Right cardiac atrium (tissue), 5 donors: ENCODE measurements at regions not wholly inside any gene's neighbourhood (a gene's known extent, or its start where the extent isn't known, plus 50 kb on each side); places are given as distances from the start of the nearest gene placed in this dataset.

ENCODE experiments used
- ATAC-seq, 2 donors: fragments of 200-7000 bp; cut with Tn5 transposase; one replicate each; pipeline versions ENCODE4 v1.8.0 to v1.9.1; 2020; ENCODE audit warnings: moderate library complexity in 2 of 2, mild to moderate bottlenecking in 1 of 2
- DNase-seq, 3 donors: peaks; one replicate each; pipeline ENCODE4 v3.0.0-alpha.2; 2020
- H3K27ac ChIP-seq: one replicate; pipeline ENCODE4 v1.5.1; 2013; ENCODE audit warnings: mild to moderate bottlenecking, low read length, control low read depth, moderate library complexity
- H3K27me3 ChIP-seq: one replicate; pipeline ENCODE4 v1.6.1; 2013; ENCODE audit not compliant: control insufficient read depth, insufficient read depth
- H3K4me1 ChIP-seq: one replicate; pipeline ENCODE4 v1.6.1; 2013; ENCODE audit warnings: low read length; ENCODE audit not compliant: control insufficient read depth, insufficient read depth
- H3K4me3 ChIP-seq: one replicate; pipeline ENCODE4 v1.5.1; 2013; ENCODE audit warnings: low read length, control low read depth
- H3K9me3 ChIP-seq: one replicate; pipeline ENCODE4 v1.6.1; 2013; ENCODE audit warnings: low read length; ENCODE audit not compliant: control insufficient read depth
- WGBS: extraction: QIAGEN DNeasy Blood & Tissue Kit; methylation state at CpG from one replicate; pipeline ENCODE4 v1.1.7; 2013; 5-methylcytosine and 5-hydroxymethylcytosine counted together
- intact Hi-C, 4 donors: fragments of 100-400 bp; cut with DNase I; formaldehyde crosslinking; loops; one replicate each; pipeline versions ENCODE4 v1.11.0 to v1.14.0; 2022 to 2023
- donor health status: healthy with polysubstance abuse.
- donor health status: DM: no; HTN: yes; CAD: no.
- donor health status: DM: no; HTN: no; CAD: no.
- donor health status: DM: no; HTN: yes; CAD: no; lungs with severe emphysema.
- donor health status: DM: yes; HTN: yes; CAD: no.

DNA sequence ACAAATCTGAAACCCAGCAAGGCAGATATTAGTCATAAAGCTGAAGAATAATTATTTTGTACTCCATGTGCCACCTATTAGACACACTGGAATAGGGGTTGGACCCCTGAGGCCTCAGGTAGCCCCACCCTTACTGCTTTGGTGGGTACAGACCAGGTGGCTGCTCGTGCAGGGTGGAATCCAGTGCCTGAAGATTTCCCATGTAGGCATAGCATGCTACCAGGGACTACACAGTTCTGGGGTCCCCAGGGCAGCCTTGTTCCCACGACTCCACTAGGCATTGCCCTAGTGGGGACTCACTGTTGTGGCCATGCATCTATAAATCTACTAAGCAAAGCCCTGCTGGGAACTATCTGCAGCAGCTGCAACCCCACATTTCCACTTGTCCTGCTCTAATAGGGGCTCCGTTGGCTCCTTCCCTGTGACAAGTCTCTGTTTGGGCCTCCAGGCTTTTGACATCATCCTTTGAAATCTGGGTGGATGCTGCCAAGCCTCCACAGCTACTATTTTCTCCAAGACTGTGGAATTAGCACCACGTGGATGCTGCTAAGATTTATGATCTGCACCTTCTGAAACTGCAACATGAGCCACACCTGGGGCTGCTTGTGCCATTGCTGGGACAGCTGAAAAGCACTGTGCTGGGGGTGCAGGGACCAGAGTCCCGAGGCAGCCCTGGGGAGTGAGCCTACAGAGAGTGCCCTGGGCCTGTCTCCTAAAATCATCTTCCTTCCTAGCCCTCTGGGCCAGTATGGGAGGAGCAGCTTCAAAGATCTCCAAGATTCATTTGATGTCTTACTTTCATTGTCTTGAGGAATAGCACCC, 303.8 kb downstream of the FSIP2 start:
- intact Hi-C loops, result no loop called here
- Histone ChIP-seq H3K4me3 (no peak overlapping the region), H3K9me3 (no peaks in the 10 kb centered on the region), H3K27me3 (no peaks in the 10 kb centered on the region), H3K27ac (no peak overlapping the region), H3K4me1 (no peaks in the 10 kb centered on the region)
- ATAC-seq (no peak), DNase-seq (peak in 1 of 3 donors; percentile 29)
- WGBS, result 85% methylated on average over 5 of the region's 5 CpGs

DNA sequence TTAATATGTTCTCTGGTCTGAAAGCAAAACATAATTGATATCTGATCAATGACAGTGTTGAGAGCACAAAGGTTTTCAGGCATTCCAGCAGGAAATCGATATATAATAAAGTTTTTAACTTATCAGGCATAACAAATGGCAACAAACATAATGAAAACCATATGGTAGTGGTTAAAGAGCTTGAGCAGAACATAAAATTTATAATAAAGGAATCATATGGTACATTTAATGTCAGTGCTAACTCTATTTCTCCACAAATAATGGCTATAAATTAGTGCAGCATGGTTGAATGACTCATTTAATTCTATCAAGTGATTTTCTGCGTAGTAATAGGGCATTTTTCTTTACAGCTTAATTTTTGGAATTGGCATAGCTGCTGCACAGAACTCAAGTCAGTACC, 306.2 kb downstream of the FSIP2 start:
- Histone ChIP-seq H3K4me3 (no peak overlapping the region), H3K27ac (no peak overlapping the region), H3K9me3 (no peaks in the 10 kb centered on the region), H3K27me3 (no peaks in the 10 kb centered on the region), H3K4me1 (no peaks in the 10 kb centered on the region)
- WGBS, result 78% methylated on average over 2 of the region's 2 CpGs
- ATAC-seq (no peak), DNase-seq (no peak)
- intact Hi-C loops, result no loop called here

DNA sequence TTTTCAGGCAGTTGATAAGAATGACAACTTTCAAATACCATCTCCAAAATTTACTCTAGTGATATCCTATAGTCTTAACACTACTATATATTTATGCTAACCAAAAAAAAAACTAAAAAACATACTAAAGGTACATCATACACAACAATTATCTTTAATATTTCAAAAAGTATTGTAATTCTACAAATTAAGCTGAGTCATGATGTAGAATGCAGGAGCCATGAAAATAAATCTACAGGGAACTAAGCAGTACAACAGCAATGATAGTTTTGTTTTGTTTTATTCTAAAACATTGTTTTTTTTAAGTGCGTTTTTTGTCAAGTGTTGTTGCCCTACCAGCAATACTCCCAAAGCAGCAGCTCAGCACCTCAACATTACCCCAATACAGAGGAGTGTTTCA, 314.3 kb downstream of the FSIP2 start:
- no peaks in the 10 kb centered on the region for H3K9me3 ChIP-seq
- 87% methylated on average over 1 of the region's 1 CpG for WGBS
- intact Hi-C loops, result no loop called here
- H3K27ac ChIP-seq, result no peak overlapping the region
- no peaks in the 10 kb centered on the region for H3K4me1 ChIP-seq
- no peak overlapping the region for H3K4me3 ChIP-seq
- DNase-seq (no peak), ATAC-seq (no peak)
- H3K27me3 ChIP-seq, result no peaks in the 10 kb centered on the region

DNA sequence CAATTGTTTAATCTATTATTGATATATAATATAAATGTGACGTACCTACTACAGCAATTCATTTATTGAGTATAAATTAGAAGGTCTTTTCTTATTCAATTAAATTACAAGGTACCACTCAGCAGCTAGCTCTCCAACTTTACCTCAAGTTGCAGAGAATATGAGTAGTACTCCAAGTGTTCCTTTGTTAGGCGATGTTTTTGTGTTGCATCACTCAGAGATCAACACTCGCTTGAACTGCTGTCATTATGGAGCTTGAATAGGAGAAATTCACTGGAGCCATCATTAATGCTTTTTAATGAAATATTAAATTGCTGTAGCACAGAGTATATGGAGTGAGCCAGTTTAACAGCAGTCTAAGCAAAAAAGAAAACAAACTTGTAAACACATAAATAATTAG, 320.0 kb downstream of the FSIP2 start:
- no peak for ATAC-seq
- DNase-seq, result no peak
- Histone ChIP-seq H3K4me1 (peaks cover 1% of the 10 kb centered on the region), H3K27ac (no peak overlapping the region), H3K27me3 (no peaks in the 10 kb centered on the region), H3K4me3 (no peak overlapping the region), H3K9me3 (no peaks in the 10 kb centered on the region)
- 91% methylated on average over 3 of the region's 3 CpGs for WGBS
- intact Hi-C loops, result no loop called here

DNA sequence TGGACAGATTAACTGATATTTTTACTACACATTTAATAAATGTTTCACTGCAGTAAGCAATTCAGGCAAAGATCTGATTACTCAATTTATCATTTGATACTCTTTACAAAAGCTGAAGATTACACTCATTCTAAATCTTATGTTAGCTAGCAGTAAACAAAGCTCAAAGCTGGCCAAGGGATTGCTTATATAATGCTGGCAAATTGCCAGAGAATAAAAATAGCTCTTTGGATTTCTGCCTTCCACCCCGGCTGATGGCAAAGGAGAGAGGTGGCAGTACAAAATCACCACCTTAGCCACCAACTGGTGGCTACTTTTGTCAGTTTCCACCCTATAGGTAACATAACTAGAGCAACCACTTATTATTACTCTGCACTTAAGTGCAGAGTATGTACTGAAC, 320.5 kb downstream of the FSIP2 start:
- H3K27me3 ChIP-seq, result no peaks in the 10 kb centered on the region
- no peak overlapping the region for H3K27ac ChIP-seq
- WGBS, result 10% methylated on average over 1 of the region's 1 CpG
- H3K9me3 ChIP-seq, result no peaks in the 10 kb centered on the region
- H3K4me3 ChIP-seq, result no peak overlapping the region
- peaks cover 1% of the 10 kb centered on the region for H3K4me1 ChIP-seq
- peak in 1 of 2 donors; percentile 33 for ATAC-seq
- no peak for DNase-seq
- intact Hi-C loops, result no loop called here

DNA sequence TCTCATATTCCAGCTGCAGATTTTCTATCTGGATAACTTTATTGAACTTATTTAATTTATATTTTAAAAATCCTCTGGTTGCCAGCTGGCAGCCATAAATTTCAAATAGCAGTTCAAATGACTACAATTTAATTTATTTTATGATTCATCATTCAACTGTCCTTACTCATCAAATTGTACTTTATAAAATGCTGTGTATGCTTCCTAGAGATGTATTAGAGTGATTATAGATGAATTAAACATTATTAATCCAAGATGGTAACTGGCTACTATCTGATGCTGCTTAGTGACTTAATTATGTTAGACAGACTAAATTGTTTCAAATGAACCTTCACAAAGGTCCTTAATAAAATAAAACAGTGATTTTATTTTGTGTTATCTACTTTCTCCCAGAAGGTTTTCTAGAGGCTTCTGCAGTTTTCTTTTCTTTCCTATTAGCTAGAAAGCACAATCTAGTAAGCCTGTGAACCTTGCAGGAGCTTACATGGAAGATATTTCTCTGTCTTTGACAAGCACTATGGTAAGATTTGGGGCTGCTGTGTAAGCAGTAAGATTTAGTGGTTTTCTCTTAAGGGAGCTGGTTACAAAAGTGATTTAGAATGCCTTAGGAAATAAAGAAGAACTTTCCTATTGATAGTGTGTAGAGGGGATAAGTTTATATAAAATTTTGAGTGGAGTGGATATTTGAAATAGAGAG, 322.3 kb downstream of the FSIP2 start:
- ATAC-seq (no peak), DNase-seq (no peak)
- Histone ChIP-seq H3K9me3 (no peaks in the 10 kb centered on the region), H3K27ac (no peak overlapping the region), H3K4me1 (peaks cover 1% of the 10 kb centered on the region), H3K27me3 (no peaks in the 10 kb centered on the region), H3K4me3 (no peak overlapping the region)
- intact Hi-C loops, result no loop called here

DNA sequence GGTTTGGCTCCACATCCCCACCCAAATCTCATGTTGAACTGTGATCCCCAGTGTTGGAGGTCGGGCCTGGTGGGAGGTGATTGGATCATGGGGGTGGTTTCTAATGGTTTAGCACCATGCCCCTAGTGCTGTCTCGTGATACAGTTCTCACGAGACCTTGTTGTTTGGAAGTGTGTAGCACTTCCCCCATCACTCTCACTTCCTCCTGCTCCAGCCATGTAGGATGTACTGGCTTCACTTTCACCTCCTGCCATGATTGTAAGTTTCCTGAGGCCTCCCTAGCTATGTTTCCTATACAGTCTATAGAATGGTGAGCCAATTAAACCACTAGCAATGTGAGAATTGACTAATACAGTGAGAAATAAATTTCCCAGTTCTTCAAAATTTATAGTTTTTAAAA, 325.9 kb downstream of the FSIP2 start:
- ATAC-seq (no peak), DNase-seq (no peak)
- 90% methylated on average over 3 of the region's 3 CpGs for WGBS
- Histone ChIP-seq H3K4me1 (no peaks in the 10 kb centered on the region), H3K4me3 (no peak overlapping the region), H3K27me3 (no peaks in the 10 kb centered on the region), H3K9me3 (no peaks in the 10 kb centered on the region), H3K27ac (no peak overlapping the region)
- intact Hi-C loops, result no loop called here

DNA sequence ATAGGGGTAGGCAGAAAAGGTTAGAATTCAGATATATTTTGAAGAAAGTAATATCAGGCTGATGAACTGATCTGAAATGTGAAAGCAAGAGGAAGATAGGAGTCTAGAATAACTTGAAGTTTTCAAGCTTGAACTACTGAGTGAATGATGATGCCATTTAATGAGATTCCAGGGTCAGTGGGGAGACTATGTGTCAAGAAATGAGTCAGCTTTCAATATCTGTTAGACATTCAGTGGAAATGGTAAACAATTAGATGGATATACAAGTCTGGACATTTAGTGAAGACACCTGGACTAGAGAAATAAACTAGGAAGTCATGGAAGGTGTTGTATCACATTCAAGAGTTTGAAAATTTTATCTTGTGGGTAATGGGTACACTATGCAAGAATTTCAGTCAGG, 326.9 kb downstream of the FSIP2 start:
- Histone ChIP-seq H3K4me3 (no peak overlapping the region), H3K27me3 (no peaks in the 10 kb centered on the region), H3K27ac (no peak overlapping the region), H3K4me1 (no peaks in the 10 kb centered on the region), H3K9me3 (no peaks in the 10 kb centered on the region)
- no peak for DNase-seq
- no peak for ATAC-seq
- intact Hi-C loops, result no loop called here

DNA sequence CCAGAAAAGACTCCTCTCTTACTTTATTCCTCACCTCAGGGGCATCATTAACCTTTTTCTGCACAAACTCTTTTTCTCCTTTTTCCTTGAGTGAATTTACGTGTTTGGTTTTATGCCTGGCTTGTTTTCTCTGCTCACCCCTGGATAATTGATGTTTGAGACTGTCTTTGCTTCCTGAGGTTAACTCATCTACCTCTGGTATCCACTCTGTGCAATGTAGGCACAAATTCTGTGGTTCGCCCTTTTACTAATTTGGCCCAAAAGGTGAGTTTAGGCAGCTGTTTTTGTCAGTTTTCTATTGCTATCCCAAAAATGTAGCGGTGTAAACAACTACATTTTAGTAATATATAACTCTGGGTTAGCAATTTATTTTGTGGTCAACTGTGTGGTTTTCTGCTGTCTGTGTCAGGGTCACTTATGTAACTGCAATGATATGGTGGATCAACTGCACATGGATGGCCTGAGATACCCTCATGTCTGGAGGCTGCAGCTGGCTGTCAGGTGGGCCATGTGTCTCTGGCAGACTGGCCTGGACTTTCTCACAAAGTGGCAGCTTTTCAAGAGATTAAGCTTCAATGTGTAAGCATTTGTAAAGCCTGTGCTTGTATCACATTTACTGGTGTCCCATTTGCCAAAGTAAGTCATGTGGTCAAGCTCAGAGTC, 329.7 kb downstream of the FSIP2 start:
- ATAC-seq (no peak), DNase-seq (no peak)
- Histone ChIP-seq H3K4me1 (no peaks in the 10 kb centered on the region), H3K27me3 (no peaks in the 10 kb centered on the region), H3K4me3 (no peak overlapping the region), H3K27ac (no peak overlapping the region), H3K9me3 (no peaks in the 10 kb centered on the region)
- WGBS, result 75% methylated on average over 3 of the region's 3 CpGs
- intact Hi-C loops, result no loop called here

DNA sequence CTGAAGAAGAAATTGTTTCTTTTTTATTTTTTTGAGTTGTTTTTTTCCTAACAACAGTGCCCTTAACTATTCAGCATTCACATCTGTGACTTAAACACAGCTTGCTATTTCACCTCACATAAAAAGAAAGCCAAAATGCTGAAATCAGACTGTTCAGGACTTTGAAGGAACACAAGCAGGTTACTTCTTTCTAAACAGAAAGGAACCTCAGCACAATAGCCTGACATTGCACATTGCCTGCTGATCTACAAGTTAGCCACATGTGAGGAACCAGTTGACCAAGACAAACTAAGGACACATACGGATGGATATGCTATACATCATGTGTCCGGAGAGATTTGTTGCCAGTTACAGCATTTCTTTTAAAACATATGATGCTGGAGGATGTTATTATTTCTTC, 331.1 kb downstream of the FSIP2 start:
- H3K9me3 ChIP-seq, result no peaks in the 10 kb centered on the region
- no peak overlapping the region for H3K27ac ChIP-seq
- ATAC-seq, result no peak
- no peak overlapping the region for H3K4me3 ChIP-seq
- DNase-seq, result no peak
- 94% methylated on average over 2 of the region's 2 CpGs for WGBS
- H3K27me3 ChIP-seq, result no peaks in the 10 kb centered on the region
- H3K4me1 ChIP-seq, result no peaks in the 10 kb centered on the region
- intact Hi-C loops, result no loop called here

DNA sequence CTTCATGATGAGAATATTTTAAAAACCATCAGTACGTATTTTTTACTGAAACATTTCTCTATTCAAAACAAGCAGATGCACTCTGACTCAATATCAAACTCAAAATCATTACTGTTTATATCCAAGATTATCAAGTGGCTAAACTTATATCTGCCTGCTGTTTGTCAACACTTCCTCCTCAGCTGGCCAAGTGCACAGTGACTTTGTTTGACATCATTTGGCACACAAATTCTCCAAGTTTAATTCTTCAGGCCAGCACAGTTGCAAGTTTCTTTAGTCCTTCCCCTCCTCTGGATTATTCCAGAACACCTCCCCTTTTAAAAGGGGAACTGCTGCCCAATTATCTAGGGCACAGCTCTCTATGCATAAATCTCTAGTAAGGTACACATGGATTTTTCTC, 346.6 kb downstream of the FSIP2 start:
- 49% methylated on average over 1 of the region's 1 CpG for WGBS
- no peak for ATAC-seq
- intact Hi-C loops, result no loop called here

More for the DNA sequence above, 346.6 kb downstream of the FSIP2 start:
- Histone ChIP-seq H3K9me3 (no peaks in the 10 kb centered on the region), H3K4me1 (no peaks in the 10 kb centered on the region), H3K27me3 (no peaks in the 10 kb centered on the region), H3K4me3 (no peak overlapping the region), H3K27ac (no peak overlapping the region)
- DNase-seq, result no peak
